ENCODE measurements at regions not wholly inside any gene's neighbourhood (a gene's known extent, or its start where the extent isn't known, plus 50 kb on each side); places are given as distances from the start of the nearest gene placed in this dataset.
A peak's percentile ranks its signal among the peaks of the same experiment; 100 is the strongest.

- TF ChIP-seq DZIP1 (CRISPR knock-in tag; IDR thresholded peaks at IDR 0.05), result no peak
- TF ChIP-seq ZNF574 (CRISPR knock-in tag; IDR thresholded peaks at IDR 0.05), result no peak
- TF ChIP-seq ZMAT5 (CRISPR knock-in tag; IDR thresholded peaks at IDR 0.05; ENCODE audit: borderline replicate concordance, low read depth), result no peak
- TF ChIP-seq KDM2A (CRISPR knock-in tag; IDR thresholded peaks at IDR 0.05; ENCODE audit: borderline replicate concordance, low read depth), result no peak
- TF ChIP-seq TOE1 (CRISPR knock-in tag; IDR thresholded peaks at IDR 0.05), result no peak
- TF ChIP-seq HMGXB3 (CRISPR knock-in tag; IDR thresholded peaks at IDR 0.05; ENCODE audit: borderline replicate concordance), result no peak
- no peak for TF ChIP-seq ZBTB37 (CRISPR knock-in tag; IDR thresholded peaks at IDR 0.05)
- peak; percentile 74; the same call in 1 of the 2 replicates for TF ChIP-seq KDM6A (CRISPR knock-in tag; IDR thresholded peaks at IDR 0.05; ENCODE audit: low read depth)
- TF ChIP-seq ATAD3A (CRISPR knock-in tag; IDR thresholded peaks at IDR 0.05), result no peak
- peak; percentile 61; the same call in 1 of the 2 replicates for TF ChIP-seq ZHX1 (CRISPR knock-in tag; IDR thresholded peaks at IDR 0.05; ENCODE audit: low read depth)
- peak; percentile 71; the same call in 1 of the 2 replicates for TF ChIP-seq SMAD3 (CRISPR knock-in tag; IDR thresholded peaks at IDR 0.05)
- no peak for TF ChIP-seq SRSF4 (IDR thresholded peaks at IDR 0.05; ENCODE audit: low read depth, low read length, poor library complexity, severe bottlenecking)
Measured at GRCh38 chr12:75635606-75636444, 124.4 kb upstream of the KRR1 start (continued).
